ENCODE measurements at regions not wholly inside any gene's neighbourhood (a gene's known extent, or its start where the extent isn't known, plus 50 kb on each side); places are given as distances from the start of the nearest gene placed in this dataset.

DNA sequence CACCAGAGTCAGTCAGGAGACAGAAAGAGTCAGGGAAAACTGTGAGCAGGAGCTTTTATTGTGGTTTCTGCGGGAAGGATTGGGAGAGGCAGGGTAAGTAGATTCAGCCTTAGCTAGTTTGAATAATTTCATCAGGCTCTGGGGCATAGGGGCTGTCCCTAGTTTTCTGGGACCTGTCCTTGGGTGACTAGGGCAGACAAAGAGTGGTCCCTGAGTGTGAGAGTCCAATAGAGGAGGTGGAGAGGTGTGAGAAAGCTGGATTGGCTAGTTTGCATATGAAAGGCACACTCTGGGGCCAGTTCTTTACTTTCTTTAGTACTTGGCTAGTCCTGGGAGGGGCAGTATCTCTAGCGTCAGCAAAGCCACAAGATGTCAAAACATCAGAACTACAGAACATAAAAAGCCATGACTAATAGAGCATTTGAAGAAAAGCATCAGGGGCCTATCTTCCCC is 255.6 kb downstream of the HS3ST3A1 start:
- WGBS, 2 experiments (ENCODE audit: low coverage in 1 of 2, low lambda C conversion rate in 2 of 2, missing lambda C conversion rate in 2 of 2): 10 to 11% methylated on average over 2 of the region's 2 CpGs
- no peaks in the 10 kb centered on the region for H3K79me2 ChIP-seq (ENCODE audit: insufficient read depth)
- H2AFZ ChIP-seq: peak overlapping the region; percentile 53
- H3K4me3 ChIP-seq: peak overlapping the region; percentile 22
- TF ChIP-seq EZH2phosphoT487 (IDR thresholded peaks at IDR 0.05; ENCODE audit: insufficient read depth, low read depth) (no peak), EZH2 (IDR thresholded peaks at IDR 0.05; ENCODE audit: insufficient read depth, poor library complexity, severe bottlenecking) (no peak)
- H3F3A ChIP-seq (ENCODE audit: insufficient read depth): peaks cover 50% of the 10 kb centered on the region
- peaks cover 50% of the 10 kb centered on the region for H3K4me1 ChIP-seq (ENCODE audit: insufficient read depth)
- H3K36me3 ChIP-seq (ENCODE audit: low read depth): no peaks in the 10 kb centered on the region
- H3K4me2 ChIP-seq (ENCODE audit: unreplicated experiment): peak overlapping the region; percentile 63
- no peaks in the 10 kb centered on the region for H3K9me2 ChIP-seq (ENCODE audit: insufficient read depth)
- H3K27me3 ChIP-seq (replicated peaks; ENCODE audit: insufficient read depth): no peaks in the 10 kb centered on the region
- H3K27ac ChIP-seq: peak overlapping the region; percentile 99
- no peaks in the 10 kb centered on the region for H4K20me1 ChIP-seq (ENCODE audit: insufficient read depth)
- DNase-seq: peak; percentile 97
- in situ Hi-C loops (cut with MboI): loop anchor here (25.0 kb wide), 3 partner anchors 241 to 1591 kb away; partner anchors contain the start of gene COX10
- no peaks in the 10 kb centered on the region for H3K9me3 ChIP-seq (ENCODE audit: low read depth)
- peak overlapping the region; percentile 84 for H3K9ac ChIP-seq

DNA sequence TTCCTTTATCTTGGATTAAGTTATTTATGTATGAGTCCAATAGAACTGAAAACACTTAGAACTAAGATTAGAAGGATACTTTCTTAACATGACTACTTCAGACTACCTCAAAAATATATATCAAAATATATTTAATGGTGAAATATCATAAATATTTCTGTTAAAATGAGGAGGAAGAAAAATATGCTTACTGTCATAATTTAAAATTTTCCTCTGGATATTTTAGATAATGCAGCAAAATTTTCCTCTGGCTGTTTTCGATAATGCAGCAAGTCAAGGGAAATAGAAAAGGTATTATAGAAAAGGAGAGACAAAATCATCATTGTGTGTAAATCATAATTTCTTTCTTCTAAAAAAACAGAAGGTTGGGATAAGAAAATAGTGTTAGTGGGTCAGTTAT is 263.3 kb downstream of the HS3ST3A1 start:
- Histone ChIP-seq H3K27ac (peak overlapping the region; percentile 53), H2AFZ (peak overlapping the region; percentile 93), H3K27me3 (replicated peaks; ENCODE audit: insufficient read depth) (no peaks in the 10 kb centered on the region), H3K9me2 (ENCODE audit: insufficient read depth) (no peaks in the 10 kb centered on the region), H3K9ac (peak overlapping the region; percentile 78), H3K4me1 (ENCODE audit: insufficient read depth) (peaks cover 23% of the 10 kb centered on the region), H3K4me3 (peak overlapping the region; percentile 75), H3K4me2 (ENCODE audit: unreplicated experiment) (peak overlapping the region; percentile 95), H3K9me3 (ENCODE audit: low read depth) (no peaks in the 10 kb centered on the region), H3F3A (ENCODE audit: insufficient read depth) (peaks cover 9% of the 10 kb centered on the region; the same call in 1 of the 2 replicates), H3K36me3 (ENCODE audit: low read depth) (no peaks in the 10 kb centered on the region), H3K79me2 (ENCODE audit: insufficient read depth) (no peaks in the 10 kb centered on the region), H4K20me1 (ENCODE audit: insufficient read depth) (no peaks in the 10 kb centered on the region)
- 98 to 100% methylated on average over 1 of the region's 1 CpG for WGBS, 2 experiments (ENCODE audit: low coverage in 1 of 2, low lambda C conversion rate in 2 of 2, missing lambda C conversion rate in 2 of 2)
- in situ Hi-C loops (cut with MboI): loop anchor here (10.0 to 25.0 kb wide), 4 partner anchors 249 to 1599 kb away; partner anchors contain the start of gene COX10
- TF ChIP-seq EZH2phosphoT487 (IDR thresholded peaks at IDR 0.05; ENCODE audit: insufficient read depth, low read depth) (no peak), EZH2 (IDR thresholded peaks at IDR 0.05; ENCODE audit: insufficient read depth, poor library complexity, severe bottlenecking) (no peak)
- DNase-seq: no peak

DNA sequence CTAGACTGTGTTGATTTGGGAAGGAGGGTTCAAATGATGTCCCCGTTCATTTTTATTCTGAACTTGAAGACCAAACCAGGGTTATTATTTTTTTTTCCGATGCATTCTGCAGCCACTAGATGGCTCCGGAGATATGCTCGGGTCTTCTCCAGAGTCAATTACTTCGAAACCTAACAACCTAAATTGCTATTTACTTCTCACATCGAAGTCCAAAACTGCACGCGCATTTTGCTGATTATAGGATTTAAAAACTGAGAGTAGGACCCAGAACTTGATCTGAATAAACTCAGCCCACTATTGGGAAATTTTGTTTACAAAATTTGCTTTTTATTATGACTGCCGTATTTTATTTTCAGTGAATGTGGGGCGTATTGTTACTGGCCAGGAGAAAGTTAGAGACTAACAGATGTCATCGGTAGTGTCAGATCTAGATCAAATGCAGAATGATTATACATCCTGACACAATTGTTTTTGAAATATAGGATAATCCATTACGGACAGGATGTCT is 263.8 kb downstream of the HS3ST3A1 start:
- in situ Hi-C loops (cut with MboI): loop anchor here (10.0 to 25.0 kb wide), 4 partner anchors 249 to 1599 kb away; partner anchors contain the start of gene COX10
- Histone ChIP-seq H3K36me3 (ENCODE audit: low read depth) (no peaks in the 10 kb centered on the region), H3F3A (ENCODE audit: insufficient read depth) (peaks cover 9% of the 10 kb centered on the region; the same call in 1 of the 2 replicates), H3K4me2 (ENCODE audit: unreplicated experiment) (peak overlapping the region; percentile 95), H3K4me1 (ENCODE audit: insufficient read depth) (peaks cover 23% of the 10 kb centered on the region), H3K9ac (peak overlapping the region; percentile 78), H3K9me3 (ENCODE audit: low read depth) (no peaks in the 10 kb centered on the region), H3K4me3 (peak overlapping the region; percentile 75), H4K20me1 (ENCODE audit: insufficient read depth) (no peaks in the 10 kb centered on the region), H3K27ac (peak overlapping the region; percentile 53), H3K9me2 (ENCODE audit: insufficient read depth) (no peaks in the 10 kb centered on the region), H2AFZ (peak overlapping the region; percentile 93), H3K79me2 (ENCODE audit: insufficient read depth) (no peaks in the 10 kb centered on the region), H3K27me3 (replicated peaks; ENCODE audit: insufficient read depth) (no peaks in the 10 kb centered on the region)
- WGBS, 2 experiments (ENCODE audit: low coverage in 1 of 2, low lambda C conversion rate in 2 of 2, missing lambda C conversion rate in 2 of 2): 2 to 3% methylated on average over 12 of the region's 12 CpGs
- TF ChIP-seq EZH2 (IDR thresholded peaks at IDR 0.05; ENCODE audit: insufficient read depth, poor library complexity, severe bottlenecking) (no peak), EZH2phosphoT487 (IDR thresholded peaks at IDR 0.05; ENCODE audit: insufficient read depth, low read depth) (no peak)
- DNase-seq: peak; percentile 84

- H3K27me3 ChIP-seq (replicated peaks; ENCODE audit: insufficient read depth): no peaks in the 10 kb centered on the region
- peak overlapping the region; percentile 78 for H3K9ac ChIP-seq
- no peaks in the 10 kb centered on the region for H3K9me2 ChIP-seq (ENCODE audit: insufficient read depth)
- peak overlapping the region; percentile 75 for H3K4me3 ChIP-seq
- DNase-seq: peak; percentile 16
- in situ Hi-C loops (cut with MboI): loop anchor here (10.0 to 25.0 kb wide), 4 partner anchors 250 to 1600 kb away; partner anchors contain the start of gene COX10
- no peaks in the 10 kb centered on the region for H3K36me3 ChIP-seq (ENCODE audit: low read depth)
- peaks cover 9% of the 10 kb centered on the region; the same call in 1 of the 2 replicates for H3F3A ChIP-seq (ENCODE audit: insufficient read depth)
- WGBS, 2 experiments (ENCODE audit: low coverage in 1 of 2, low lambda C conversion rate in 2 of 2, missing lambda C conversion rate in 2 of 2): 25 to 29% methylated on average over 5 of the region's 5 CpGs
- peak overlapping the region; percentile 95 for H3K4me2 ChIP-seq (ENCODE audit: unreplicated experiment)
- TF ChIP-seq EZH2phosphoT487 (IDR thresholded peaks at IDR 0.05; ENCODE audit: insufficient read depth, low read depth) (no peak), EZH2 (IDR thresholded peaks at IDR 0.05; ENCODE audit: insufficient read depth, poor library complexity, severe bottlenecking) (no peak)
- no peaks in the 10 kb centered on the region for H3K9me3 ChIP-seq (ENCODE audit: low read depth)
- H3K27ac ChIP-seq: no peak overlapping the region
- H2AFZ ChIP-seq: peak overlapping the region; percentile 93
- H3K79me2 ChIP-seq (ENCODE audit: insufficient read depth): no peaks in the 10 kb centered on the region
- peaks cover 23% of the 10 kb centered on the region for H3K4me1 ChIP-seq (ENCODE audit: insufficient read depth)
- H4K20me1 ChIP-seq (ENCODE audit: insufficient read depth): no peaks in the 10 kb centered on the region
Measured at GRCh38 chr17:13337151-13337550, 264.6 kb downstream of the HS3ST3A1 start.

Measured in GM23248 (cell line).